ENCODE measurements at regions not wholly inside any gene's neighbourhood (a gene's known extent, or its start where the extent isn't known, plus 50 kb on each side); places are given as distances from the start of the nearest gene placed in this dataset.

- no peak overlapping the region for H3K4me3 ChIP-seq (ENCODE audit: low read depth, low read length)
- TF ChIP-seq, protein P1, sequence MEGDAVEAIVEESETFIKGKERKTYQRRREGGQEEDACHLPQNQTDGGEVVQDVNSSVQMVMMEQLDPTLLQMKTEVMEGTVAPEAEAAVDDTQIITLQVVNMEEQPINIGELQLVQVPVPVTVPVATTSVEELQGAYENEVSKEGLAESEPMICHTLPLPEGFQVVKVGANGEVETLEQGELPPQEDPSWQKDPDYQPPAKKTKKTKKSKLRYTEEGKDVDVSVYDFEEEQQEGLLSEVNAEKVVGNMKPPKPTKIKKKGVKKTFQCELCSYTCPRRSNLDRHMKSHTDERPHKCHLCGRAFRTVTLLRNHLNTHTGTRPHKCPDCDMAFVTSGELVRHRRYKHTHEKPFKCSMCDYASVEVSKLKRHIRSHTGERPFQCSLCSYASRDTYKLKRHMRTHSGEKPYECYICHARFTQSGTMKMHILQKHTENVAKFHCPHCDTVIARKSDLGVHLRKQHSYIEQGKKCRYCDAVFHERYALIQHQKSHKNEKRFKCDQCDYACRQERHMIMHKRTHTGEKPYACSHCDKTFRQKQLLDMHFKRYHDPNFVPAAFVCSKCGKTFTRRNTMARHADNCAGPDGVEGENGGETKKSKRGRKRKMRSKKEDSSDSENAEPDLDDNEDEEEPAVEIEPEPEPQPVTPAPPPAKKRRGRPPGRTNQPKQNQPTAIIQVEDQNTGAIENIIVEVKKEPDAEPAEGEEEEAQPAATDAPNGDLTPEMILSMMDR (IDR thresholded peaks at IDR 0.05; ENCODE audit: low read depth, low read length): no peak
Observed at GRCh38 chr7:116097365-116098009, 66.9 kb upstream of the TFEC start.

GRCh38 chr7:116098175-116098574, 67.6 kb upstream of the TFEC start:
- TF ChIP-seq, protein P1 (IDR thresholded peaks at IDR 0.05; ENCODE audit: low read depth, low read length): no peak

GRCh38 chr7:116100626-116101025, 70.1 kb upstream of the TFEC start:
- H3K4me3 ChIP-seq (ENCODE audit: low read depth, low read length): no peak overlapping the region
- TF ChIP-seq, protein P1 (IDR thresholded peaks at IDR 0.05; ENCODE audit: low read depth, low read length): no peak

More at GRCh38 chr7:116098175-116098574, 67.6 kb upstream of the TFEC start:
- no peak overlapping the region for H3K4me3 ChIP-seq (ENCODE audit: low read depth, low read length)

DNA sequence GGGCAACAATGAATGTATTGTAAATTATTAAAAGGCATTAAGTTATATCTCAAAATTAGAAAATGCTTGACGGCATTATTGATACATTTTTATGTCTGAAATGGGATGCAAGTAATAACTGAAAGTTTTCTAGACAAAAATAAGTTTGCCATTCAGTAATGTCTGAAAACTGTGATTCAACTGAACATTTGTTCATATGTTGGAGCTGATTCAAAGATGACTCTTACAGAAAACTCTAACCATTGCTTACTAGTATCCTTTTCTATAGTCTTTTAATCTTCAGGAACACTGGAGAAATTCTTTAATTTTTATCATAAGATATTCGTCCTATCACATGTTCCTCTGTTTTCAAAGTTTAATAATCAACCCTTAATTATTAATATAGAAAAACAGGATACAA, 71.1 kb upstream of the TFEC start:
- TF ChIP-seq, protein P1 (IDR thresholded peaks at IDR 0.05; ENCODE audit: low read depth, low read length): no peak
- no peak overlapping the region for H3K4me3 ChIP-seq (ENCODE audit: low read depth, low read length)

DNA sequence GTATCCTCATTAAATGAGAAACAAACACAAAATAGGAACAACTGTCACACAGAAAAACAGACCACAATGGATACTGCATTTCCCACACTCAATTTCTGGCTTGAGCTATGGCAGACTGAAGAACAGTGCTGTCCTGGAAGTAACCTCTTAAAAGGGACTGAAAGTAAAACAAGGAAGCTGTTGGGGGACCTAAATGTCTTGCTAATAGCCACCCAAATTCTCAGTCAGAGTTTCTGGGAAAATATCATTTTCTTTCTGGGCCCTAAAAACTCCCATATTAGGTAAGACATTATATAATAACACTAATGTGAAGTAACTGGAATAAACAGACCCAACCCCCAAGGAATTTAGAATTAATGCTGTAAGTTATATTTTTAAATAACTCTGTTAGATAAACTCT, 80.9 kb upstream of the TFEC start:
- TF ChIP-seq, protein P1 (IDR thresholded peaks at IDR 0.05; ENCODE audit: low read depth, low read length): no peak
- no peak overlapping the region for H3K4me3 ChIP-seq (ENCODE audit: low read depth, low read length)

GRCh38 chr7:116113310-116113709, 82.7 kb upstream of the TFEC start:
- TF ChIP-seq, protein P1 (IDR thresholded peaks at IDR 0.05; ENCODE audit: low read depth, low read length): no peak
- H3K4me3 ChIP-seq (ENCODE audit: low read depth, low read length): no peak overlapping the region

DNA sequence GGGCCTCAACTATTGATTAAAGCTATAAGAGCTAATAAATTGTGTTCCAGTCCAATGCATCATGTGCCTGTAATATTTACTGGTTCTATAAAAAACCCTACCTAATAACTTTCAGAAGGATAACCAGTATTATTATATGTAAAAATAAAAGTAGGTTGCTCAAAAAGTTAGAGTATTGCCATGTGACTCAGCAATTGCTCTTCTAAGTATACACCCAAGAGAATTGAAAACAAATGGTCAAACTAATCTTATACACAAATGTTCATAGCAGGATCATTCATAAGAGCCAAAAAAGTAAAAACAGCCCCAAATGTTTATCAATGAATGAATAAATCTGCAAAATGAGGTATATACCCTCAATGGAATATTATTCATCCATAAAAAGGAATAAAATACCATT, 89.5 kb upstream of the TES start:
- TF ChIP-seq, protein P1 (IDR thresholded peaks at IDR 0.05; ENCODE audit: low read depth, low read length): no peak
- no peak overlapping the region for H3K4me3 ChIP-seq (ENCODE audit: low read depth, low read length)

Data from WI38 (cell line).